ENCODE measurements at regions not wholly inside any gene's neighbourhood (a gene's known extent, or its start where the extent isn't known, plus 50 kb on each side); places are given as distances from the start of the nearest gene placed in this dataset.

DNA sequence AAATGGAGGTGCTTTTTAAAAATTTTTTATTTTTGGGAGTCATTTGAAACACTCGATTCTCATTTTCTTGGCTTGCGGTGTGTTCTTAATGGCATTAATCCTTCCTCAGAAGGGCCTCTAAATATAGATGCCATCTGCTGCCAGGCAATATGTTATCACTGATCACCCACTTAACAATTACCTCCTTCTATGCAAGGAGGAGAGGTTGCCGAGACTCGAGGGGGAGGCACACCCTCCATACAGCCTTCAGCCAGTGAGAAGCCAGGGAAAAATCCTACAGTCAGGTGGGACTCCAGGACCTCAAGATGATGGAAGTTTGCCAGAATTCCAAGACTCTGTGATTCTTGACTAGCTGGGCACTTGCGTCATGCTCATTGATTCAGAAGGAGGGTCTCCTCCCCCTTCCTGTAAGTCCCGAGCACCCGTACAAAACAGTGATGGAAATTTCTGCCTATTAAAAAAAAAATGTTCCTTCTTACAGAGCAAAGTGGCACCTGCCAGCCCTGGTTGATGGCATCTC is 574.5 kb downstream of the TYW1 start:
- TF ChIP-seq, protein P1, sequence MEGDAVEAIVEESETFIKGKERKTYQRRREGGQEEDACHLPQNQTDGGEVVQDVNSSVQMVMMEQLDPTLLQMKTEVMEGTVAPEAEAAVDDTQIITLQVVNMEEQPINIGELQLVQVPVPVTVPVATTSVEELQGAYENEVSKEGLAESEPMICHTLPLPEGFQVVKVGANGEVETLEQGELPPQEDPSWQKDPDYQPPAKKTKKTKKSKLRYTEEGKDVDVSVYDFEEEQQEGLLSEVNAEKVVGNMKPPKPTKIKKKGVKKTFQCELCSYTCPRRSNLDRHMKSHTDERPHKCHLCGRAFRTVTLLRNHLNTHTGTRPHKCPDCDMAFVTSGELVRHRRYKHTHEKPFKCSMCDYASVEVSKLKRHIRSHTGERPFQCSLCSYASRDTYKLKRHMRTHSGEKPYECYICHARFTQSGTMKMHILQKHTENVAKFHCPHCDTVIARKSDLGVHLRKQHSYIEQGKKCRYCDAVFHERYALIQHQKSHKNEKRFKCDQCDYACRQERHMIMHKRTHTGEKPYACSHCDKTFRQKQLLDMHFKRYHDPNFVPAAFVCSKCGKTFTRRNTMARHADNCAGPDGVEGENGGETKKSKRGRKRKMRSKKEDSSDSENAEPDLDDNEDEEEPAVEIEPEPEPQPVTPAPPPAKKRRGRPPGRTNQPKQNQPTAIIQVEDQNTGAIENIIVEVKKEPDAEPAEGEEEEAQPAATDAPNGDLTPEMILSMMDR (IDR thresholded peaks at IDR 0.05; ENCODE audit: low read length) = no peak
- TF ChIP-seq EZH2phosphoT487 (IDR thresholded peaks at IDR 0.05; ENCODE audit: low read length) = no peak
